ENCODE measurements at regions not wholly inside any gene's neighbourhood (a gene's known extent, or its start where the extent isn't known, plus 50 kb on each side); places are given as distances from the start of the nearest gene placed in this dataset.

GRCh38 chr3:3579658-3580057 lies 219.6 kb upstream of the LRRN1 start:
- DNase-seq (ENCODE audit: low read depth in 2 of 3, low spot score in 2 of 3) = no peak

- no peak for DNase-seq (ENCODE audit: low read depth in 2 of 3, low spot score in 2 of 3)
Observed at GRCh38 chr3:3578718-3579117, 220.5 kb upstream of the LRRN1 start.

- DNase-seq (ENCODE audit: low read depth in 2 of 3, low spot score in 2 of 3) = no peak
Observed at GRCh38 chr3:3577823-3578222, 221.4 kb upstream of the LRRN1 start.

GRCh38 chr3:3573341-3573740 lies 225.9 kb upstream of the LRRN1 start:
- no peak for DNase-seq (ENCODE audit: low read depth in 2 of 3, low spot score in 2 of 3)

GRCh38 chr3:3560591-3561311 lies 238.5 kb upstream of the LRRN1 start:
- DNase-seq (ENCODE audit: low read depth in 2 of 3, low spot score in 2 of 3) = no peak

- no peak for DNase-seq (ENCODE audit: low read depth in 2 of 3, low spot score in 2 of 3)
Observed at GRCh38 chr3:3559786-3560185, 239.4 kb upstream of the LRRN1 start.

- DNase-seq (ENCODE audit: low read depth in 2 of 3, low spot score in 2 of 3) = no peak
Observed at GRCh38 chr3:3556078-3556477, 243.2 kb upstream of the LRRN1 start.

- no peak for DNase-seq (ENCODE audit: low read depth in 2 of 3, low spot score in 2 of 3)
Observed at GRCh38 chr3:3553236-3553635, 246.0 kb upstream of the LRRN1 start.

GRCh38 chr3:3552761-3553160 lies 246.5 kb upstream of the LRRN1 start:
- no peak for DNase-seq (ENCODE audit: low read depth in 2 of 3, low spot score in 2 of 3)

GRCh38 chr3:3551981-3552380 lies 247.2 kb upstream of the LRRN1 start:
- DNase-seq (ENCODE audit: low read depth in 2 of 3, low spot score in 2 of 3) = no peak

GRCh38 chr3:3545360-3545759 lies 253.9 kb upstream of the LRRN1 start:
- no peak for DNase-seq (ENCODE audit: low read depth in 2 of 3, low spot score in 2 of 3)

GRCh38 chr3:3538451-3538850 lies 260.8 kb upstream of the LRRN1 start:
- no peak for DNase-seq (ENCODE audit: low read depth in 2 of 3, low spot score in 2 of 3)

GRCh38 chr3:3532508-3532907 lies 266.7 kb upstream of the LRRN1 start:
- no peak for DNase-seq (ENCODE audit: low read depth in 2 of 3, low spot score in 2 of 3)

- DNase-seq (ENCODE audit: low read depth in 2 of 3, low spot score in 2 of 3) = no peak
Observed at GRCh38 chr3:3531476-3531875, 267.8 kb upstream of the LRRN1 start.

GRCh38 chr3:3519266-3519665 lies 280.0 kb upstream of the LRRN1 start:
- no peak for DNase-seq (ENCODE audit: low read depth in 2 of 3, low spot score in 2 of 3)

GRCh38 chr3:3516996-3517395 lies 282.2 kb upstream of the LRRN1 start:
- no peak for DNase-seq (ENCODE audit: low read depth in 2 of 3, low spot score in 2 of 3)

GRCh38 chr3:3516384-3516783 lies 282.8 kb upstream of the LRRN1 start:
- DNase-seq (ENCODE audit: low read depth in 2 of 3, low spot score in 2 of 3) = no peak

GRCh38 chr3:3509665-3510064 lies 289.6 kb upstream of the LRRN1 start:
- DNase-seq (ENCODE audit: low read depth in 2 of 3, low spot score in 2 of 3) = no peak

GRCh38 chr3:3504686-3505085 lies 294.5 kb upstream of the LRRN1 start:
- no peak for DNase-seq (ENCODE audit: low read depth in 2 of 3, low spot score in 2 of 3)

- DNase-seq (ENCODE audit: low read depth in 2 of 3, low spot score in 2 of 3) = no peak
Observed at GRCh38 chr3:3503411-3503810, 295.8 kb upstream of the LRRN1 start.

GRCh38 chr3:3499987-3500386 lies 299.2 kb upstream of the LRRN1 start:
- DNase-seq (ENCODE audit: low read depth in 2 of 3, low spot score in 2 of 3) = no peak

- no peak for DNase-seq (ENCODE audit: low read depth in 2 of 3, low spot score in 2 of 3)
Observed at GRCh38 chr3:3499012-3499562, 300.1 kb upstream of the LRRN1 start.

- DNase-seq (ENCODE audit: low read depth in 2 of 3, low spot score in 2 of 3) = no peak
Observed at GRCh38 chr3:3495611-3496010, 303.6 kb upstream of the LRRN1 start.

Data from hematopoietic multipotent progenitor cell (in vitro differentiated cells).